ENCODE measurements at regions not wholly inside any gene's neighbourhood (a gene's known extent, or its start where the extent isn't known, plus 50 kb on each side); places are given as distances from the start of the nearest gene placed in this dataset.

- DNase-seq (ENCODE audit: low spot score in 2 of 2) (no peak), ATAC-seq (no peak)
- Mint-ChIP-seq H3K9me3 (peaks cover 0 to 4% of the 10 kb centered on the region in 2 donors), H3K27ac (no peak overlapping the region), H3K36me3 (no peaks in the 10 kb centered on the region)
Observed at GRCh38 chr1:65486613-65487012, 66.1 kb downstream of the LEPR start.

DNA sequence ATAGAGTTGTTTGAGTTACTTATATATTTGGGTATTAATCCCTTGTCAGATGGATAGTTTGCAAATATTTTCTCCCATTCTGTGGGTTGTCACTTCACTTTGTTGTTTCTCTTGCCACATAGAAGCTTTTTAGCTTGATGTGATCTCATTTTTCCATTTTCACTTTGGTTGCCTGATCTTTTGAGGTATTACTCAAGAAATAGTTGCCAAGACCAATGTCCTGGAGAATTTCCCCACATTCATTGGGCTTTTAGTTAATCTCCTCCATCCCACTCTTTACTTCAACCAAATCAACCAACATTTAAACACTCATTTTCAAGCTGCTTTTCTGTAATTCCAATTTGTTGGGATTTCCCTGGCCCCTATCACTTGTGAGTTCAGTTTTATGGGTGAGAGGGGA is 69.0 kb downstream of the LEPR start:
- H3K36me3 Mint-ChIP-seq: no peaks in the 10 kb centered on the region
- peaks cover 0 to 4% of the 10 kb centered on the region in 2 donors for H3K9me3 Mint-ChIP-seq
- DNase-seq (ENCODE audit: low spot score in 2 of 2) (no peak), ATAC-seq (no peak)
- H3K27ac Mint-ChIP-seq: no peak overlapping the region

- DNase-seq (ENCODE audit: low spot score in 2 of 2): no peak
- peaks cover 0 to 4% of the 10 kb centered on the region in 2 donors for H3K9me3 Mint-ChIP-seq
- no peaks in the 10 kb centered on the region for H3K36me3 Mint-ChIP-seq
- ATAC-seq: no peak
- no peak overlapping the region for H3K27ac Mint-ChIP-seq
Observed at GRCh38 chr1:65490231-65491009, 70.0 kb downstream of the LEPR start.

DNA sequence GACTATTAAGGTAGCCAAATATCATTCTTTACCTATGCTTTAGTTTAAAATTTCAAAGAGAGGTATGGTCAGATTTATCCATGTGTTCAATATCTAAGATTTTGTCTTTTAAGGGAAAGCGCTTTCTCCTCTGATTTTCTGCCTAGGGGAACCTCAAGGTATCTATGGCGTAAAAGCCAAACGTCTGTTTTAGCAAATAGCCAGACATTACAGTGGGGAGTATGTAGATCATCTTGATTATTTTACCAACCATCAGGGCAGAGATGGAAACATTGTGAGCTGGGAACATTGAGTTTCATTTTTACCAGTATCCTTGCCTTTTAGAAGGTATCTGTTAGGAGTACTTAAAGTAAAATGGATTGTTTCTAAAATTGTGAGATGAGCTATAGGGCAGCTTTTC is 71.0 kb downstream of the LEPR start:
- ATAC-seq (no peak), DNase-seq (ENCODE audit: low spot score in 2 of 2) (no peak)
- H3K27ac Mint-ChIP-seq: no peak overlapping the region
- no peaks in the 10 kb centered on the region for H3K36me3 Mint-ChIP-seq
- peaks cover 0 to 4% of the 10 kb centered on the region in 2 donors for H3K9me3 Mint-ChIP-seq

DNA sequence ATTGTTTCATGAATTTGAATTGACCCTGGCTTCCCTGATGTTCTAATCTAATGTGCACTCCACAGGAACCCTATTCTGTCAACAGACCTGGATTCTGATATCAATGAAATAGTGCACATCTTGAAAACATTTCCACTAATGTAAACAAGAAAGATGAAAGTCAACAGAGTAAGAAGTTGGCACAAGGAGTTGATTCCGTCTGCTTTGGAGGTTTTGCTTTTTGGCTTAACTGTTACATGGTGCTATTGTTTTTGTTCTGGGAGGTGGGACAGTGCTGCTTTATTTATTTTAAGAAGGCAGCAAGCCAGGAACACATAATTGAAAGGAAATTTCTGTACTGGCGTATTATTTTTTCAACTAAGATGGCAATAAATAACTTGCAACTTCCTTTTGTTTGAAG is 73.3 kb downstream of the LEPR start:
- no peak overlapping the region for H3K27ac Mint-ChIP-seq
- H3K9me3 Mint-ChIP-seq: peaks cover 0 to 2% of the 10 kb centered on the region in 2 donors
- no peak for ATAC-seq
- H3K36me3 Mint-ChIP-seq: no peaks in the 10 kb centered on the region
- DNase-seq (ENCODE audit: low spot score in 2 of 2): no peak

DNA sequence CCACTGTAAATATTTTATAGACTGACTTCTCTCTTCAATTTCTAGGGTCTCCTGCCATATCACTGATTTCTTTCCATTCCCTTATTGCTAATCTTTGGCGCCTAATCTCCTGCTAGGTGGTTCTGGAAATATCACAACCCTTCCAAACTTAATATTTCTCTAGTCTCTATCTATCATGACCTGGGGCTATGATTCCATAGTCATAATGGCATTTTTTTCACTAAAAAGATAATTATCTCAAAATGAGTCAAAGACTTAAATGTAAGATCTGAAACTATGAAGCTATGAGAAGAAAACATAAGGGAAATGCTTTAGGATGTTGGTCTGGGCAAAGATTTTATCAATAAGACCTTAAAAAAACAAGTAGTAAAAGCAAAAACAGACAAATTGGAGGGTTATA is 74.2 kb downstream of the LEPR start:
- Mint-ChIP-seq H3K36me3 (no peaks in the 10 kb centered on the region), H3K9me3 (no peaks in the 10 kb centered on the region), H3K27ac (no peak overlapping the region)
- no peak for ATAC-seq
- DNase-seq (ENCODE audit: low spot score in 2 of 2): no peak

DNA sequence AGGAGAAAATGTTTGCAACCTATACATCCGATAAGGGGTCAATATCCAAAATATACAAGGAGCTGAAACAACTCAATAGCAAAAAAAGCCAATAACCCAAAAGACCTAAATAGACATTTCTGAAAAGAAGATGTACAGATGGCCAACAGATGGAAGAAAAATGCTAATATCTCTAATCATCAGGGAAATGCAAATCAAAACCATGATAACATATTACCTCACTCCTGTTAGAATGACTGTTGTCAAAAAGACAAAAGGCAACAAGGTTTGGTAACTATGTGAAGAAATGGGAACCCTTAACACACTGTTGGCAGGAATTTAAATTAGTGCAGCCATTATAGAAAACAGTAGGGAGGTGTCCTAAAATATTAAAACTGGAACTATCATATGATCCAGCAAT is 74.7 kb downstream of the LEPR start:
- Mint-ChIP-seq H3K36me3 (no peaks in the 10 kb centered on the region), H3K9me3 (no peaks in the 10 kb centered on the region), H3K27ac (no peak overlapping the region)
- DNase-seq (ENCODE audit: low spot score in 2 of 2) (no peak), ATAC-seq (no peak)

DNA sequence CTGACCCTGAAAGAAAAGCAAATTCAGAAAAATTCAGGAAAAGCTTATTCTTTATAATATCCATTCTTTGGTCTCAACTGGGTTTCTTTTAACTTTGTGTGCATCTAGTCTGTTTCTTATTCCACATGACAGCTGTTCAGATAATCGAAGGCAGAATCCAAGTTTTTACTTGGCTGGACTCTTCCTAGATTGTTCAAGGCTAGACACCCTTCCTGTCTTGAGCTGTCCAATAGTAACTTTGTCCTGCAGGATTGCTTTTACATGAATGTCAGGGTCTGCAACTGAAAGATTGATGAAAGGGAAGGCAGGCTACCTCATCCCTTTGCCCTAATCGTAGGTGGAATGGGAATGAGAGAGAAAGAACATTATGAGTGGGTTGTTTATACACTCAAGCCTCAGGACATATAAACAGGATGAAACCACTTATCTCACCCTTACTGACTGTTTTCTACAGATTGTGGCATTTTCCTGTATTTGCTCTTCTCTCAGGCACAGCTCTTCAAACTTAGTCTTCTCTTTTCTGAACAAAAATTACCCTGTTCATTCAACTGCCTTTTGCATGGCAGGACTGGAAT is 76.9 kb downstream of the LEPR start:
- no peak overlapping the region for H3K27ac Mint-ChIP-seq
- H3K9me3 Mint-ChIP-seq: no peaks in the 10 kb centered on the region
- DNase-seq (ENCODE audit: low spot score in 2 of 2) (no peak), ATAC-seq (no peak)
- no peaks in the 10 kb centered on the region for H3K36me3 Mint-ChIP-seq

- ATAC-seq (no peak), DNase-seq (ENCODE audit: low spot score in 2 of 2) (no peak)
- no peak overlapping the region for H3K27ac Mint-ChIP-seq
- H3K36me3 Mint-ChIP-seq: no peaks in the 10 kb centered on the region
- no peaks in the 10 kb centered on the region for H3K9me3 Mint-ChIP-seq
Observed at GRCh38 chr1:65503427-65503826, 83.0 kb downstream of the LEPR start.

DNA sequence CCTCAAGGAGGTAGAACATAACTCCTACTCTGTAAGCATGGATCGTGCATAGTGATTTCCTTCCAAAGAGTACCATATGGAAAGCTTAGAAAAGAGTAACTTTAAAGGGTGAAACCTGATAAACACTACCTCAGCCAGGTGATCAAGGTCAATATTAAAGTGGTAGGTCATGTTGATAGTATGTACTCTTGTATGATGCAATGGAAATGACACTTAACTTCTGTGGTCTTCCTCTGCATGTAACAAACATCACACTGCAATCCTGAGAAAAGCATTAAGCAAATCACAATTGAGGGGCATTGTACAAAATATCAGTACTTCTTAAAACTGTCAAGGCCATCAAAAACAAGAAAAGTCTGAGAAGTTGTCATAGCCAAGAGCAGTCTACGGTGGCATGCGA is 83.8 kb downstream of the LEPR start:
- DNase-seq (ENCODE audit: low spot score in 2 of 2) (no peak), ATAC-seq (no peak)
- Mint-ChIP-seq H3K9me3 (no peaks in the 10 kb centered on the region), H3K27ac (no peak overlapping the region), H3K36me3 (no peaks in the 10 kb centered on the region)

GRCh38 chr1:65505547-65506300 is 85.3 kb downstream of the LEPR start:
- H3K36me3 Mint-ChIP-seq: no peaks in the 10 kb centered on the region
- no peaks in the 10 kb centered on the region for H3K9me3 Mint-ChIP-seq
- no peak for ATAC-seq
- no peak overlapping the region for H3K27ac Mint-ChIP-seq
- DNase-seq (ENCODE audit: low spot score in 2 of 2): no peak

DNA sequence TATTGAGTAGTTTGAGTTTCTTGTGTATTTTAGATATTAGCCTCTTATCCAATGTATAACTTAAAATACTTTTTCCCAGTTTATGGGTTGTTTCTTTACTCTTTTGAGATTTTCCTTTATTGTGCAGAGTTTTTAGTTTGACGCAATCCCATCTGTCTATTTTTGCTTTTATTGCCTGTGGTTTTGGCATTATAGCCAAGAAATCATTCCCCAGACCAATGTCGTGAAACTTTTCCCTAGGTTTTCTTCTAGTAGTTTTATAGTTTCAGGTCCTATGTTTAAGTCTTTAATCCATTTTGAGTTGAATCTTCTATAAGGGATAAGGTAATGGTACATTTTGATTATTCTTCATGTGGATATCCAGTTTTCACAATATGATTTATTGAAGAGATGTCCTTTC is 87.6 kb downstream of the LEPR start:
- Mint-ChIP-seq H3K27ac (no peak overlapping the region), H3K9me3 (no peaks in the 10 kb centered on the region), H3K36me3 (no peaks in the 10 kb centered on the region)
- ATAC-seq: no peak
- DNase-seq (ENCODE audit: low spot score in 2 of 2): no peak

- Mint-ChIP-seq H3K27ac (no peak overlapping the region), H3K9me3 (no peaks in the 10 kb centered on the region), H3K36me3 (no peaks in the 10 kb centered on the region)
- DNase-seq (ENCODE audit: low spot score in 2 of 2) (no peak), ATAC-seq (no peak)
Observed at GRCh38 chr1:65509912-65510680, 89.6 kb downstream of the LEPR start.

- no peak for ATAC-seq
- no peaks in the 10 kb centered on the region for H3K9me3 Mint-ChIP-seq
- H3K36me3 Mint-ChIP-seq: no peaks in the 10 kb centered on the region
- DNase-seq (ENCODE audit: low spot score in 2 of 2): no peak
- no peak overlapping the region for H3K27ac Mint-ChIP-seq
Observed at GRCh38 chr1:65510961-65511360, 90.5 kb downstream of the LEPR start.

- Mint-ChIP-seq H3K36me3 (no peaks in the 10 kb centered on the region), H3K9me3 (no peaks in the 10 kb centered on the region), H3K27ac (no peak overlapping the region)
- DNase-seq (ENCODE audit: low spot score in 2 of 2) (no peak), ATAC-seq (no peak)
Observed at GRCh38 chr1:65512383-65512782, 91.9 kb downstream of the LEPR start.

DNA sequence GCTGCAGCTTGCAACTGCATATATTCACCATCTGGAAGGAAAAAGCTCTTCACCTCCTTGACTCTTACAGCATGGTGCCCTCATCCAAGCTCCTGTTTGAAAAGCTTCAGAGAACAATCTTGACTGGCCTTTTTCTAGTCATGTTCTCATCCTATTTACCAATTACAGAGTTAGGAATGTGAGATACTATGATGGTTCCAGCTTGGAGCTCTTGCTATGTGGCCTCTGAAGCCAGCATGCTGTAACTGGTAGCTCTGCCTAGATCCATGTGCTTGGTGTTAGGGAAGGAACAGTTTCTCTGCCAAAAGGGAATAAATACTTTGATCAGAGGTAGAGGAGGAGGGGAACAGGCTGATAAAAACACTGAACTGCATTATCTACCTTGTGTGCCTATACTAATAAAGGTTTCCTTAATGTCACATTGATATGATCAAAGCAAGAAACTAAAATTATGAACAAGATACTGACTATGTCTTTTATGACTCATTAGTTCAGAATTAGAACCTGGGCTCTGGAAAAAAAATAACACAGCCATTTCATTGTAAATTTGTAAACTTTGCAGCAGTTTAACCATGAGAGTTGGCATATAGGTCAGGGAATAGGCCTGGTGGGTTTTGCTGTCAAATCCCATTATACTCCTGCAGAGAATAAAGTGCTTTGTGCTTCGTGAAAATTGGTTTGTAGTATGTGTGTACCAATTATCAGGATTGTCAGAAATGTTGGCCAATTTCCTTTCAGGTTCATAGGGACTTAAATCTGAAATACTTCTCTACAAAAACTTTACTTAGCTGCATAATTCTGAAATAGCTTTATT is 92.7 kb downstream of the LEPR start:
- no peaks in the 10 kb centered on the region for H3K36me3 Mint-ChIP-seq
- H3K9me3 Mint-ChIP-seq: no peaks in the 10 kb centered on the region

More for the DNA sequence above, 92.7 kb downstream of the LEPR start:
- H3K27ac Mint-ChIP-seq: no peak overlapping the region
- no peak for ATAC-seq
- no peak for DNase-seq (ENCODE audit: low spot score in 2 of 2)
